GM12878 (cell line): ENCODE measurements at regions not wholly inside any gene's neighbourhood (a gene's known extent, or its start where the extent isn't known, plus 50 kb on each side); places are given as distances from the start of the nearest gene placed in this dataset.

Experiments used
- ATAC-seq: fragments of 200-7000 bp; cut with Tn5 transposase; 3 replicates; pipeline ENCODE4 v1.9.1; 2020; ENCODE audit warnings: mild to moderate bottlenecking, moderate library complexity
- BruUV-seq: library from RNA; stranded (reverse); fragments of 400-500 nt; replicated peaks from 2 replicates; lab custom pipeline; 2021; lab: Mats Ljungman, UMichigan
- CTCF ChIA-PET: fragments of 300-600 bp; sonication (Branson Sonifier 250); formaldehyde crosslinking; extraction: SDS; loops from one replicate; lab custom pipeline; 2021; ENCODE audit warnings: inconsistent platforms; lab: Yijun Ruan, JAX
- POLR2A ChIA-PET: fragments of 350-600 bp; formaldehyde crosslinking; extraction: SDS; loops from one replicate; lab custom pipeline; 2021; ENCODE audit warnings: inconsistent platforms; lab: Charles Lee
- RAD21 ChIA-PET: fragments of 300-600 bp; sonication (Branson Sonifier 250); formaldehyde crosslinking; loops from one replicate; lab custom pipeline; 2023; ENCODE audit warnings: antibody characterized with exemption; ENCODE audit not compliant: unreplicated experiment; lab: Charles Lee
- SMC1A ChIA-PET: fragments of 300-600 bp; sonication (Branson Sonifier 250); formaldehyde crosslinking; loops from one replicate; lab custom pipeline; 2023; ENCODE audit not compliant: unreplicated experiment, uncharacterized antibody; lab: Charles Lee
- DNase-seq: peaks from one replicate; pipeline ENCODE4 v3.0.0-alpha.2; 2011; ENCODE audit warnings: low read depth, low spot score
- FAIRE-seq: peaks from 3 replicates; lab custom pipeline; 2011; peaks lifted over from hg19 to GRCh38; lab: Jason Lieb, UNC
- H2AFZ ChIP-seq: 2 replicates; pipeline ENCODE4 v1.6.0; 2011; ENCODE audit warnings: low read depth, low read length, control low read depth; ENCODE audit not compliant: control insufficient read depth
- H3K27ac ChIP-seq: 2 replicates; pipeline ENCODE4 v1.5.1; 2011; ENCODE audit warnings: control low read depth; ENCODE audit not compliant: control insufficient read depth, insufficient read depth
- H3K27me3 ChIP-seq, 2 experiments: replicated peaks in 1 of 2; 2 replicates each; pipeline versions ENCODE4 v1.6.0 to v1.6.1; 2011; ENCODE audit warnings: low read length in 1 of 2; ENCODE audit not compliant: control insufficient read depth in 2 of 2, insufficient read depth in 2 of 2
- H3K36me3 ChIP-seq, 2 experiments: 2 replicates each; pipeline ENCODE4 v1.5.1; 2011; ENCODE audit warnings: low read length in 1 of 2; ENCODE audit not compliant: control insufficient read depth in 2 of 2, insufficient read depth in 2 of 2
- H3K4me1 ChIP-seq: 2 replicates; pipeline ENCODE4 v1.6.1; 2011; ENCODE audit warnings: mild to moderate bottlenecking, low read length, moderate library complexity, mixed read lengths; ENCODE audit not compliant: control insufficient read depth, insufficient read depth
- H3K4me2 ChIP-seq: 2 replicates; pipeline ENCODE4 v1.6.0; 2011; ENCODE audit warnings: control low read depth; ENCODE audit not compliant: control insufficient read depth, insufficient read depth
- H3K4me3 ChIP-seq: fragments of 200-600 bp; sonication (generic); 2 replicates; pipeline ENCODE4 v1.5.1; 2016
- H3K79me2 ChIP-seq: 2 replicates; pipeline ENCODE4 v1.6.0; 2011; ENCODE audit warnings: low read length; ENCODE audit not compliant: control insufficient read depth, insufficient read depth
- H3K9ac ChIP-seq: 2 replicates; pipeline ENCODE4 v1.8.0; 2011; ENCODE audit warnings: low read length, control low read depth, mixed read lengths; ENCODE audit not compliant: control insufficient read depth, insufficient read depth
- H3K9me3 ChIP-seq: replicated peaks from 3 replicates; pipeline ENCODE4 v1.5.1; 2011; ENCODE audit warnings: mild to moderate bottlenecking, low read length; ENCODE audit not compliant: control insufficient read depth, insufficient read depth
- H4K20me1 ChIP-seq: 2 replicates; pipeline ENCODE4 v1.6.0; 2011; ENCODE audit not compliant: control insufficient read depth, insufficient read depth
- BHLHE40 ChIP-seq, 2 experiments: fragments of 450-650 bp in 1 of 2; IDR thresholded peaks; 2 replicates each; pipeline ENCODE4 v1.6.1; 2011 to 2017; ENCODE audit warnings: low read depth in 2 of 2, borderline replicate concordance in 1 of 2, improper control_type of control experiment in 1 of 2, low read length in 1 of 2, mild to moderate bottlenecking in 1 of 2
- BMI1 ChIP-seq: fragments of 450-650 bp; IDR thresholded peaks from 2 replicates; pipeline ENCODE4 v1.6.1; 2016; ENCODE audit warnings: mild to moderate bottlenecking, moderate library complexity, borderline replicate concordance
- E2F8 ChIP-seq: fragments of 450-650 bp; IDR thresholded peaks from 2 replicates; pipeline ENCODE4 v1.6.1; 2018; ENCODE audit warnings: mild to moderate bottlenecking, low read depth, moderate library complexity; ENCODE audit not compliant: partially characterized antibody
- GATAD2B ChIP-seq: fragments of 450-650 bp; conservative IDR thresholded peaks from 2 replicates; pipeline ENCODE4 v1.6.1; 2017; ENCODE audit warnings: low read depth, mild to moderate bottlenecking, moderate library complexity
- MTA2 ChIP-seq: fragments of 450-650 bp; IDR thresholded peaks from 2 replicates; pipeline ENCODE4 v1.6.1; 2016; ENCODE audit warnings: low read depth, mild to moderate bottlenecking, moderate library complexity
- MYB ChIP-seq: fragments of 150-350 bp; IDR thresholded peaks from 2 replicates; pipeline ENCODE4 v1.6.1; 2014; ENCODE audit warnings: mild to moderate bottlenecking, low read depth, low read length, borderline replicate concordance
- PRDM15 ChIP-seq: fragments of 450-650 bp; formaldehyde crosslinking; IDR thresholded peaks from 2 replicates; pipeline ENCODE4 v1.4.0; 2020; ENCODE audit warnings: mild to moderate bottlenecking, moderate library complexity
- RUNX3 ChIP-seq: IDR thresholded peaks from 2 replicates; pipeline ENCODE4 v1.6.1; 2012; ENCODE audit warnings: low read length, inconsistent platforms
- SIN3A ChIP-seq: IDR thresholded peaks from 2 replicates; pipeline ENCODE4 v1.6.1; 2012; ENCODE audit warnings: low read depth, low read length, improper control_type of control experiment
- SRF ChIP-seq, 2 experiments: IDR thresholded peaks; 2 replicates each; pipeline ENCODE4 v1.6.1; 2011; ENCODE audit warnings: low read depth in 2 of 2, low read length in 2 of 2, mild to moderate bottlenecking in 1 of 2, moderate library complexity in 1 of 2
- SUPT20H ChIP-seq: IDR thresholded peaks from 2 replicates; pipeline ENCODE4 v1.6.1; 2011; ENCODE audit warnings: low read depth, mild to moderate bottlenecking, low read length, moderate library complexity, borderline replicate concordance; ENCODE audit not compliant: control insufficient read depth
- TCF7 ChIP-seq: IDR thresholded peaks from 2 replicates; pipeline ENCODE4 v1.6.1; 2014; ENCODE audit warnings: antibody characterized with exemption, borderline replicate concordance
- ZBTB4 ChIP-seq: fragments of 450-650 bp; formaldehyde crosslinking; IDR thresholded peaks from 2 replicates; pipeline ENCODE4 v1.4.0; 2022; ENCODE audit warnings: mild to moderate bottlenecking, moderate library complexity
- ZNF384 ChIP-seq: IDR thresholded peaks from 2 replicates; pipeline ENCODE4 v1.6.1; 2012; ENCODE audit warnings: low read depth, mild to moderate bottlenecking, low read length, improper control_type of control experiment, borderline replicate concordance
- WGBS: methylation state at CpG from one replicate; pipeline ENCODE4 v1.1.6; 2016; ENCODE audit warnings: low lambda C conversion rate; ENCODE audit not compliant: insufficient replicate concordance, insufficient coverage; ENCODE audit errors: missing lambda C conversion rate; 5-methylcytosine and 5-hydroxymethylcytosine counted together
- in situ Hi-C: fragments of 300-500 bp; cut with MboI; formaldehyde crosslinking; loops from 9 replicates; pipeline ENCODE4 v1.14.3; 2018; ENCODE audit warnings: mixed read lengths
- intact Hi-C: fragments of 100-400 bp; cut with micrococcal nuclease; formaldehyde crosslinking; loops from one replicate; pipeline ENCODE4 v1.14.2; 2022; ENCODE audit not compliant: unreplicated experiment

- FAIRE-seq (no peak), DNase-seq (no peak), ATAC-seq (no peak)
- no peak overlapping the region for H3K9ac ChIP-seq
- H3K36me3 ChIP-seq: no peaks in the 10 kb centered on the region
- in situ Hi-C loops (no loop called here), intact Hi-C loops (no loop called here)
- no peaks in the 10 kb centered on the region for H4K20me1 ChIP-seq
- ChIA-PET POLR2A (no interaction called here), RAD21 (interaction anchor here (0.9 kb wide), 1 partner anchor 317 kb away, joined by 3 read pairs; no protein-coding TSS in a partner anchor), SMC1A (interaction anchor here (0.9 to 1.3 kb wide), 3 partner anchors 11 to 151 kb away, joined by 3 to 4 read pairs (median 4); partner anchors contain the start of gene DAPK1), CTCF (interaction anchor here (0.7 to 1.2 kb wide), 5 partner anchors 7 to 913 kb away, joined by 3 to 5 read pairs (median 3); no protein-coding TSS in a partner anchor)
- H3K79me2 ChIP-seq: no peaks in the 10 kb centered on the region
- WGBS: 45% methylated on average over 5 of the region's 5 CpGs
- no peak overlapping the region for H3K27ac ChIP-seq
- no peak overlapping the region for H3K4me2 ChIP-seq
- H3K27me3 ChIP-seq: no peaks in the 10 kb centered on the region
- no peak overlapping the region for H2AFZ ChIP-seq
- H3K4me1 ChIP-seq: no peaks in the 10 kb centered on the region
- no TSS peak for BruUV-seq
- no peak overlapping the region for H3K4me3 ChIP-seq
- H3K9me3 ChIP-seq: no peaks in the 10 kb centered on the region; the same call in 2 of the 3 replicates
- TF ChIP-seq BHLHE40 (IDR thresholded peaks at IDR 0.05; ENCODE audit: borderline replicate concordance in 1 of 2, low read depth in 2 of 2, low read length in 1 of 2) (no peak), SIN3A (no peak), SUPT20H (no peak), GATAD2B (no peak), PRDM15 (no peak), E2F8 (no peak), TCF7 (no peak), RUNX3 (no peak), MYB (no peak), ZBTB4 (CRISPR knock-in tag) (no peak), MTA2 (no peak), SRF (IDR thresholded peaks at IDR 0.05; ENCODE audit: low read depth in 2 of 2, low read length in 2 of 2) (no peak), ZNF384 (no peak), BMI1 (no peak)
Observed at GRCh38 chr9:87346061-87346665, 151.5 kb upstream of the DAPK1 start.
